WI38 (cell line): ENCODE measurements at regions not wholly inside any gene's neighbourhood (a gene's known extent, or its start where the extent isn't known, plus 50 kb on each side); places are given as distances from the start of the nearest gene placed in this dataset.

Source experiments
- H3K4me3 ChIP-seq: 2 replicates; pipeline ENCODE4 v1.5.1; 2011; ENCODE audit warnings: low read depth, mild to moderate bottlenecking, control low read depth, low read length
- TF ChIP-seq, protein P1 (sequence below): IDR thresholded peaks from 2 replicates; pipeline ENCODE4 v1.5.1; 2012; ENCODE audit warnings: low read depth, mild to moderate bottlenecking, control low read depth, low read length

- TF ChIP-seq, protein P1, sequence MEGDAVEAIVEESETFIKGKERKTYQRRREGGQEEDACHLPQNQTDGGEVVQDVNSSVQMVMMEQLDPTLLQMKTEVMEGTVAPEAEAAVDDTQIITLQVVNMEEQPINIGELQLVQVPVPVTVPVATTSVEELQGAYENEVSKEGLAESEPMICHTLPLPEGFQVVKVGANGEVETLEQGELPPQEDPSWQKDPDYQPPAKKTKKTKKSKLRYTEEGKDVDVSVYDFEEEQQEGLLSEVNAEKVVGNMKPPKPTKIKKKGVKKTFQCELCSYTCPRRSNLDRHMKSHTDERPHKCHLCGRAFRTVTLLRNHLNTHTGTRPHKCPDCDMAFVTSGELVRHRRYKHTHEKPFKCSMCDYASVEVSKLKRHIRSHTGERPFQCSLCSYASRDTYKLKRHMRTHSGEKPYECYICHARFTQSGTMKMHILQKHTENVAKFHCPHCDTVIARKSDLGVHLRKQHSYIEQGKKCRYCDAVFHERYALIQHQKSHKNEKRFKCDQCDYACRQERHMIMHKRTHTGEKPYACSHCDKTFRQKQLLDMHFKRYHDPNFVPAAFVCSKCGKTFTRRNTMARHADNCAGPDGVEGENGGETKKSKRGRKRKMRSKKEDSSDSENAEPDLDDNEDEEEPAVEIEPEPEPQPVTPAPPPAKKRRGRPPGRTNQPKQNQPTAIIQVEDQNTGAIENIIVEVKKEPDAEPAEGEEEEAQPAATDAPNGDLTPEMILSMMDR = no peak
Observed at GRCh38 chr15:70192490-70192889, 94.8 kb upstream of the TLE3 start.

DNA sequence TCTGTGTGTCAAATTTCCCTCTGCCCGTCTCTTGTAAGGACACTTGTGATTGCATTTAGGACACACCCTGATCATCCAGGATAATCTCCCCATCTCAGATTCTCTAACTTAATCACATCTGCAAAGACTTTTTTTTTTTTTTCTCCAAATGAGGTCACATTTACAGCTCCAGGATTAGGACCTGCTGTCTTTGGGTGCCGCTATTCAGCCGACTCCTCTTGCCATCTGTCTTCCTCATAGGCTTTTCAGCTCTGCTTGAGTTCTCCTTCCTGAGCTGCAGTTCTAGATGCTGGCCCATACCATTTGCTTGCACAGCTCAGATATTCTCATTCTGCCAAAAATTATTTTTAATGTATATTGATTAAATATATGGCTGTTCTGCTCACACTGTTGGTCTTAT lies 94.3 kb upstream of the TLE3 start:
- TF ChIP-seq, protein P1 = no peak
- H3K4me3 ChIP-seq = no peak overlapping the region

More at GRCh38 chr15:70192490-70192889, 94.8 kb upstream of the TLE3 start:
- no peak overlapping the region for H3K4me3 ChIP-seq

DNA sequence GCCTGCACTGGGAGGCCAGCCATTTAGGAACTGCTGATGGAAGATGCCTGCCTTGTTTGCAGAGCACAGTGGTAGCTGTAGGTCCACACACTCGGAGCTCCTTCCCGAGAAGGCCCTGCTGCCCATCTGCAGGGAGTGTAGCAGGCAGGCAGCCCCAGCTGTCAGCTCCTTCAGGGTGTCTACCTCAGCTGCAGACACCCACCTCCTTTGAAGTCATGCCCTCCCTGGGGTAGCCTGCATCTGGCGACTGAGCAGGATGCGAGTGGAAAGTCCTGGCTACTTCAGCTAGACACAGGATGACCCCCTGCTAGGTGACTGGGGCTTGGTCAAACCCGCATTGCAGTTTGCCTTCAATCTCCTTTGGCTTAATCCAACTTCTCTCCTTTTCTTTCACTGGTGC lies 93.2 kb upstream of the TLE3 start:
- TF ChIP-seq, protein P1 = no peak
- no peak overlapping the region for H3K4me3 ChIP-seq

- no peak overlapping the region for H3K4me3 ChIP-seq
- TF ChIP-seq, protein P1 = no peak
Observed at GRCh38 chr15:70189826-70190695, 92.3 kb upstream of the TLE3 start.

DNA sequence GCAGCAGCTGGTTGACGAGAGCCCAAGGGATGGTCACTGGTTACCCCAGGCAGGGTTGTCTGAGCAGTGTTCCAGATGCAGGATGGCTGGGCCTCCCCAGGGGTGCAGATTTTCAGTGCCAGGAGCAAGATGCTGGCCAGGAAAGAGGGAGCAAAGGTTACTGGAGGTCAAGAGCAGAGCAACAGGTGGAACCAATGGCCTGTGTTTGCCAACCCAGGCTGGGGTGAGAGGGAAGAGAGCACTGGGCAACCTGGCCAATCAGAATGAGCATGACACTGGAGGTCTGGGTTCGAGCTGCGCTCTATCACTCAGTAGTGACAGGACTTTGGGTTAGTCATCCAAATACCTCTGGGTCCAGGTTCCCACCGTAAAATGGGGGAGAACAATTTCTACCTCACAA lies 90.6 kb upstream of the TLE3 start:
- TF ChIP-seq, protein P1 = no peak
- H3K4me3 ChIP-seq = no peak overlapping the region

- TF ChIP-seq, protein P1 = no peak
- no peak overlapping the region for H3K4me3 ChIP-seq
Observed at GRCh38 chr15:70187331-70187730, 89.6 kb upstream of the TLE3 start.

DNA sequence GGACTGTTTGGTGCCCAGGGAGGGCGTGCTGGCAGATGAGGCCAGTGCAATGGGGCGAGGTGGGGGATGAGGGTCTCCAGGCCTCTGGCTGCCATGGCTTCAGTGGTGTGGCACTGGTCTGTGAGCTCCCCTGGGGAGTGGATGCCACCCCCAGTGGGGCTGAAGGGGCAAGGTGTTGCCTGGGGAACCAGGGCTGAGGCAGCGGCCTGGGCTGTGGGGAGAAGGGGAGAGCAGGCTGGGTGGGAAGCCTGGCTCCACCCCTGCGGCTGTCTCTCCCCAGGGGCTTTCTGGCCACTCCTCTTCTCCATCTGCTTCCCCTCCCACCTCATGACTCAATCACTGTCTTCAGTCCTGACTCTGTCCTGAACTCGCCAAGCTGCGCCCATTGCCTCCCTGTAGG lies 88.4 kb upstream of the TLE3 start:
- TF ChIP-seq, protein P1 = no peak
- H3K4me3 ChIP-seq = no peak overlapping the region
